ENCODE measurements at regions not wholly inside any gene's neighbourhood (a gene's known extent, or its start where the extent isn't known, plus 50 kb on each side); places are given as distances from the start of the nearest gene placed in this dataset.

GRCh38 chr2:48075631-48076030 is 169.3 kb upstream of the FBXO11 start:
- no peaks in the 10 kb centered on the region for H3K27me3 ChIP-seq (ENCODE audit: insufficient read depth, low read length)
- H3K4me2 ChIP-seq (ENCODE audit: low read length), result no peak overlapping the region
- BruUV-seq (replicated peaks), result no TSS peak
- no peaks in the 10 kb centered on the region for H3K4me1 ChIP-seq (ENCODE audit: control insufficient read depth in 1 of 2, insufficient read depth in 2 of 2, low read length in 2 of 2)
- intact Hi-C loops (cut with micrococcal nuclease), result no loop called here
- ChIA-PET RAD21 (ENCODE audit: low non-redundant PET in 1 of 2, low total read pairs in 2 of 2, uncharacterized antibody in 2 of 2, unreplicated experiment in 2 of 2) (no interaction called here), CTCF (interaction anchor here (1.1 kb wide), 1 partner anchor 31 kb away, joined by 3 read pairs; no protein-coding TSS in a partner anchor), POLR2A (no interaction called here)
- H3K9ac ChIP-seq (ENCODE audit: low read length), result no peak overlapping the region
- no peak for DNase-seq (ENCODE audit: low read depth, low spot score)
- no peak for ATAC-seq
- H4K20me1 ChIP-seq (ENCODE audit: insufficient read depth), result no peaks in the 10 kb centered on the region
- H3K9me2 ChIP-seq (ENCODE audit: insufficient read depth), result no peaks in the 10 kb centered on the region
- TF ChIP-seq, protein P1, sequence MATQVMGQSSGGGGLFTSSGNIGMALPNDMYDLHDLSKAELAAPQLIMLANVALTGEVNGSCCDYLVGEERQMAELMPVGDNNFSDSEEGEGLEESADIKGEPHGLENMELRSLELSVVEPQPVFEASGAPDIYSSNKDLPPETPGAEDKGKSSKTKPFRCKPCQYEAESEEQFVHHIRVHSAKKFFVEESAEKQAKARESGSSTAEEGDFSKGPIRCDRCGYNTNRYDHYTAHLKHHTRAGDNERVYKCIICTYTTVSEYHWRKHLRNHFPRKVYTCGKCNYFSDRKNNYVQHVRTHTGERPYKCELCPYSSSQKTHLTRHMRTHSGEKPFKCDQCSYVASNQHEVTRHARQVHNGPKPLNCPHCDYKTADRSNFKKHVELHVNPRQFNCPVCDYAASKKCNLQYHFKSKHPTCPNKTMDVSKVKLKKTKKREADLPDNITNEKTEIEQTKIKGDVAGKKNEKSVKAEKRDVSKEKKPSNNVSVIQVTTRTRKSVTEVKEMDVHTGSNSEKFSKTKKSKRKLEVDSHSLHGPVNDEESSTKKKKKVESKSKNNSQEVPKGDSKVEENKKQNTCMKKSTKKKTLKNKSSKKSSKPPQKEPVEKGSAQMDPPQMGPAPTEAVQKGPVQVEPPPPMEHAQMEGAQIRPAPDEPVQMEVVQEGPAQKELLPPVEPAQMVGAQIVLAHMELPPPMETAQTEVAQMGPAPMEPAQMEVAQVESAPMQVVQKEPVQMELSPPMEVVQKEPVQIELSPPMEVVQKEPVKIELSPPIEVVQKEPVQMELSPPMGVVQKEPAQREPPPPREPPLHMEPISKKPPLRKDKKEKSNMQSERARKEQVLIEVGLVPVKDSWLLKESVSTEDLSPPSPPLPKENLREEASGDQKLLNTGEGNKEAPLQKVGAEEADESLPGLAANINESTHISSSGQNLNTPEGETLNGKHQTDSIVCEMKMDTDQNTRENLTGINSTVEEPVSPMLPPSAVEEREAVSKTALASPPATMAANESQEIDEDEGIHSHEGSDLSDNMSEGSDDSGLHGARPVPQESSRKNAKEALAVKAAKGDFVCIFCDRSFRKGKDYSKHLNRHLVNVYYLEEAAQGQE (IDR thresholded peaks at IDR 0.05; ENCODE audit: low read depth), result no peak
- TF ChIP-seq JUND (IDR thresholded peaks at IDR 0.05), result no peak
- TF ChIP-seq ZFX (IDR thresholded peaks at IDR 0.05), result no peak
- no peaks in the 10 kb centered on the region for H3K9me3 ChIP-seq (ENCODE audit: control insufficient read depth in 1 of 2, insufficient read depth in 1 of 2, low read depth in 1 of 2, low read length in 2 of 2)
- H3K27ac ChIP-seq (ENCODE audit: low read depth, low read length), result no peak overlapping the region
- no peaks in the 10 kb centered on the region for H3K36me3 ChIP-seq (ENCODE audit: control insufficient read depth in 1 of 2, insufficient read depth in 2 of 2, low read length in 2 of 2)
- no peak overlapping the region for H2AFZ ChIP-seq (ENCODE audit: low read depth, low read length, poor library complexity, severe bottlenecking)
- H3K79me2 ChIP-seq (ENCODE audit: insufficient read depth, low read length), result no peaks in the 10 kb centered on the region
- no peak overlapping the region for H3K4me3 ChIP-seq (replicated peaks in 1 of 2; ENCODE audit: low read depth in 1 of 2, low read length in 2 of 2)

DNA sequence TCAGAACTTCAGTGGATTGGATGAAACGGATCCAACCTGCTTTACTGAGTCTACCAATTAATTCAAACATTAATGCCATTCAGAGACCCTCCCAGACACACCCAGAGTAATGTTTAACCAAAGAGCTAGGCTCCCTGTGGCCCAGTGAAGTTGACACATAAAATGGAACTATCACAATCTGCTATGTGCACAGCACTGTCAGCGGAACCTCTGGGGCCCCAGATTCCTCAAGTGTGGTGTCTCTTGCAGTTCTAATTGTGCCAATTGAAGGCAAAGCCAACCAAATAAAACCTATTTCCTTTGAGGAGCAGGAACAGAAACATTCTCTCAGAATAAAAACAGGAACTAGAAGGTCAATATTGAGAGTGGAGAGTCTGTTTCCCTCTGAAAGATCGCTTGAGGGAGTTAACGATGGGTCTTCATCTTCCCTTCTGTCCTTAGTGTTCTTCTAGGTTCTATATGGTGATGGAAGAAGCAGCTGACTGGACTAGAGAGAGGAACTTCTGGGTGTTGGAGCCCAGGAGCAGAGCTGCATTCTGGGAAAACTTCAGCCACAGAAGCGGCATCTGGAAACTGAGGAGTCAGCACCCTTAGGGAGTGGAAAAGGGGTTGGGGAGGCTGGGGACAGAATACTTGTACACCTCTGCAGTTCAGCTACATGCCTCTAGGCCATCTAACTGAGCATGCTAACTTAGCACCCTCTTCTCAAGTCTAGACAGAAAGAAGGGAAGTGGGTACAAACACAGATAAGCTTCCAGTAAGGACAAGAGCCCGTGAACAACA is 174.4 kb upstream of the FBXO11 start:
- RAD21 ChIA-PET (ENCODE audit: low non-redundant PET in 1 of 2, low total read pairs in 2 of 2, uncharacterized antibody in 2 of 2, unreplicated experiment in 2 of 2), result no interaction called here
- Histone ChIP-seq H3K36me3 (ENCODE audit: control insufficient read depth in 1 of 2, insufficient read depth in 2 of 2, low read length in 2 of 2) (no peaks in the 10 kb centered on the region), H3K9me2 (ENCODE audit: insufficient read depth) (no peaks in the 10 kb centered on the region; the same call in 1 of the 2 replicates), H3K27me3 (ENCODE audit: insufficient read depth, low read length) (no peaks in the 10 kb centered on the region), H3K4me2 (ENCODE audit: low read length) (no peak overlapping the region), H4K20me1 (ENCODE audit: insufficient read depth) (no peaks in the 10 kb centered on the region), H3K4me1 (ENCODE audit: control insufficient read depth in 1 of 2, insufficient read depth in 2 of 2, low read length in 2 of 2) (no peaks in the 10 kb centered on the region), H3K9ac (ENCODE audit: low read length) (no peak overlapping the region), H3K9me3 (ENCODE audit: control insufficient read depth in 1 of 2, insufficient read depth in 1 of 2, low read depth in 1 of 2, low read length in 2 of 2) (no peaks in the 10 kb centered on the region), H3K4me3 (replicated peaks in 1 of 2; ENCODE audit: low read depth in 1 of 2, low read length in 2 of 2) (no peak overlapping the region), H3K79me2 (ENCODE audit: insufficient read depth, low read length) (no peaks in the 10 kb centered on the region), H3K27ac (ENCODE audit: low read depth, low read length) (no peak overlapping the region), H2AFZ (ENCODE audit: low read depth, low read length, poor library complexity, severe bottlenecking) (no peak overlapping the region)
- ATAC-seq (peak; percentile 67), DNase-seq (ENCODE audit: low read depth, low spot score) (no peak)
- intact Hi-C loops (cut with micrococcal nuclease), result no loop called here
- BruUV-seq (replicated peaks), result no TSS peak
- CTCF ChIA-PET, result no interaction called here
- POLR2A ChIA-PET, result no interaction called here
- TF ChIP-seq, protein P2, sequence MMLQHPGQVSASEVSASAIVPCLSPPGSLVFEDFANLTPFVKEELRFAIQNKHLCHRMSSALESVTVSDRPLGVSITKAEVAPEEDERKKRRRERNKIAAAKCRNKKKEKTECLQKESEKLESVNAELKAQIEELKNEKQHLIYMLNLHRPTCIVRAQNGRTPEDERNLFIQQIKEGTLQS (IDR thresholded peaks at IDR 0.05), result no peak
- TF ChIP-seq RAD21 (IDR thresholded peaks at IDR 0.05; ENCODE audit: low read depth) (no peak), SRF (IDR thresholded peaks at IDR 0.05; ENCODE audit: low read depth) (no peak), YY1 (IDR thresholded peaks at IDR 0.05; ENCODE audit: extremely low read depth, insufficient replicate concordance, low read depth, low read length) (no peak), MAX (IDR thresholded peaks at IDR 0.05) (no peak), POLR2A (IDR thresholded peaks at IDR 0.05; ENCODE audit: borderline replicate concordance, extremely low read depth, insufficient read depth, insufficient read length) (no peak)
- TF ChIP-seq, protein P1 (IDR thresholded peaks at IDR 0.05; ENCODE audit: low read depth), result no peak
